22Rv1 (cell line): ENCODE measurements at regions not wholly inside any gene's neighbourhood (a gene's known extent, or its start where the extent isn't known, plus 50 kb on each side); places are given as distances from the start of the nearest gene placed in this dataset.

Experiments
- CTCF ChIP-seq: fragments of 450-650 bp; IDR thresholded peaks from 2 replicates; pipeline ENCODE4 v1.5.1; 2017; ENCODE audit warnings: mild to moderate bottlenecking
- ZFX ChIP-seq: fragments of 450-650 bp; IDR thresholded peaks from 2 replicates; pipeline ENCODE4 v1.6.1; 2017; ENCODE audit warnings: antibody characterized with exemption, borderline replicate concordance

- TF ChIP-seq CTCF (no peak), ZFX (no peak)
Measured at GRCh38 chr5:143471041-143471509, 67.6 kb upstream of the NR3C1 start.
